Activated naive CD4-positive, alpha-beta T cell treated with Interleukin-2 at 50 U/mL for 16 hours (primary cell): ENCODE measurements at regions not wholly inside any gene's neighbourhood (a gene's known extent, or its start where the extent isn't known, plus 50 kb on each side); places are given as distances from the start of the nearest gene placed in this dataset.

ENCODE experiments used
- DNase-seq: peaks from one replicate; pipeline ENCODE4 v3.0.0-alpha.2; 2020

DNA sequence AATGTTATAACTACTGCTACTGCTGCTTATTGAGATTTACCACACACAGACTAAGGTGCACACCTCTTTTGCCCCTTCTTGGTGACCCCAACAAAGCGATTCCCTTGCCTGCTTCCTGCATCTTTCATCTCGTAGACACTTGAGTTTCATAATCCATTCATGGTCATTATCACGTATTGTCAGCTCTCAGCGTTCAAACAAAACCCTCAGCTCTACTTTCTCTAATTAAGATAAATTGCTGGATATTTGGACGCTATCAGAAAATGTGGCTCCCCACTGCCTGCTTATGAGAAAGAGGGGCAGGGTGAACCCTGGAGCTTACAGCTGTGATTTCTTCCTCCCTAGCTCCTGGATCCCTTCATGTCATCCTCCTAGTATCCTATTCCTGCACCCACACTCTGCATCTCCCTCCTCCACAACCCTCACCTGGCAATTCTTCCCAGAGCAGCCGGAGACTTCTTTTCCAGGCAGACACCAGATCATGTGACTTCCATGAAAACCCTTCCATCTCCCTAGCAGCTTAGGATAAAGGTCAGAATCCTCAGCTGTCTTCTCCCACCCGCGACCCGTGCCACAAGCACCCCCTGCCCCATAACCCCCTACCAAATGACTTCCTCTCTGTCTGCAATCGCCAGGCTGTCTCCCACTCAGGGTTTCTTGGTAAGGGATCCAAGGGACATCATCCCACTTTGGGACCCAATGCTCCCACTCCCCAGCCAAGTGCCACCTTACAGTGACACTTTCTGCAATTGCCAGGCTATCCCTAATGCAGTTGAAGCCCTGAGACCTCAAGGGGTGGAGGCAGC lies 146.5 kb downstream of the NSG2 start:
- no peak for DNase-seq

DNA sequence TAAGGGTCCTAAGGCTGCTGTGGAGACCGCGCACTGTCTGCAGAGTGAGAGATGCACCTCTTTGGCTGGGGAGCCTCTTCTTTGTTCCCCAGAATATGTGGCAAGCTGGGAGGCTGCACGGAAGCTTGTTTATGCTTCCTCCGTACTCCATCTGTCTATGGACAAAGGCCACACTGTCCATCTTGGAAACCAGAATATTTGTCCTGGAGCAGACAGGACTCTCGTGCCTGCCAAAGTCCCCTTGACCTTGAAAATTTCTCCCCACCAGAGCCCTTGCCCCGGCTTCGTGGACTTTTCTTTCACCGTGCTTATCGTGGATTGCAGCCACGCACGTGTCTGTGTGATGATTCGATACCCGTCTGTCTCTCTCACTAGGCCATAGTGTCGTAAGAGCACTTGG lies 147.4 kb downstream of the NSG2 start:
- no peak for DNase-seq

DNA sequence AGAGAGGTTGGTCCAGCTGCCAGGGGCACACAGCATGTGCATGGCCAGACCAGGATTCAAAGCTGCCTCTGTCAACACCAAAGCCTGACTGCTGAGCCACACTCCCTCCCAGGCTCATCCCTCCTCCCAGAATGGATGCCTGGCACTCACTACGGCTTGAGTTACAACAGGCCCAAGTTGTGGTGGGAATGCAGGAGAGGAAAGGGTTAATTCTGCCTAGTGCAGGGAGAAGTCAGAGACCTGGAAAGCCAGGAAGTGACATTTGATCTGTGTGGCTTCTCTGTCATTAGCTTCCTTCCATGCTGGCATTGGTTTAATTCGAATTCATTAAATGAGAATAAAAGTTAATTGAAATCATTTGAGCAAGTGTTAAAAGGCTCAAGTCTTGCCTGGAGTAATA lies 150.0 kb downstream of the NSG2 start:
- DNase-seq: no peak

DNA sequence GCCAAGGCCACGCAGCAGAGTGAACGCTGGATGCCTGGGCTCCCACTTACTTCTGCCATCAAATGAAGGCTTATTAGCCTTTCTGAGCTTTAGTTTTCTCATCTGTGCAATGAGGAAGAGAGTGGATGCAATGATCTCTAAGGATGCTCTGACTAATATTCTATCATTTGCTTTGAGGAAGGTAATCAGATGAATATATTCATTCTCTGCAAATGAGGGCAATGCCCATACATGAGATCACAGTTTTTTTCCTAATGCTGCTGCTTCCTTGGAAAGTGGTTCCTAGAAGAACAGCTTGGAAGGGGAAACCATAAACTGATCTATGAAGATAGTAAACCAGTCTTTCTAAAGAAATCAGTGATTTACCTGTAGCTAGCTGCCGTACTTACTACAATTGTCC lies 152.4 kb downstream of the NSG2 start:
- no peak for DNase-seq

DNA sequence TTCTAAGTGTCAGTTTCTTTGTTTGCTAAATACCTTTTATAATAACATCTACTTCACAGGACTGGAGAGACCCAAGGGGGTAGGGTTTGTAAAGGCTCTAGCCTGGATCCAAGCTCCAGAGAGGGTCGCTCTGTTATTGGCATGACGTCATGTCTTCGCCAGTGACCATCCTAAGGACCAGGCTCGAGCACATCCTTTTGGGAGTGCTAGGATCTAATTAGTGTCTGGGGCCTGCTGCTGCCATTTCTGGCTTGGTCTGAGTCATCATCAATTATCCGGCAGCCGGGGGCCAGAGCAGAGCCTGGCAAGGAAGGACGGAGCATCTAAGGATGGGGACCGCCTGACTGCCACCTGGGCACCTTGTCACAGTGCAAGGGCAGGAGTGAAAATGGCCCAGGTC lies 153.0 kb downstream of the NSG2 start:
- DNase-seq: no peak

DNA sequence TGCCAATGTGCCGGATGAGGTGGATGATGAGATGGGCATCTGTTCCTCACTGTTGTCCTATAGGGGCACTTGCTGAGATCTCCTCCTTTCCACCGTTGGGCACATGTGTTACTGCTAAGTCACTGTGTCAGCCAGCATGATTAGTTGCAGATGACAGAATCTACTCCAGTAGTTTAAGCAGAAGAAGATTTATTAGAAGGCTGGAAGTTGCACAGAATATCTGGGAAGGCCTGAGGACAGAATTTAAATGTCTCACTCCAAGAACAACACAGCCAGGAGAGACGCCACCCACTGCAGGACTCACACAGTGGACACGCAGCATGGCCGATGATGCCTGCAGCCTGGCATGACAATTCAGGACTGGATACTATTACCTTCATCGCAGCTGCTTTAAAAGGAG lies 157.5 kb downstream of the NSG2 start:
- no peak for DNase-seq

DNA sequence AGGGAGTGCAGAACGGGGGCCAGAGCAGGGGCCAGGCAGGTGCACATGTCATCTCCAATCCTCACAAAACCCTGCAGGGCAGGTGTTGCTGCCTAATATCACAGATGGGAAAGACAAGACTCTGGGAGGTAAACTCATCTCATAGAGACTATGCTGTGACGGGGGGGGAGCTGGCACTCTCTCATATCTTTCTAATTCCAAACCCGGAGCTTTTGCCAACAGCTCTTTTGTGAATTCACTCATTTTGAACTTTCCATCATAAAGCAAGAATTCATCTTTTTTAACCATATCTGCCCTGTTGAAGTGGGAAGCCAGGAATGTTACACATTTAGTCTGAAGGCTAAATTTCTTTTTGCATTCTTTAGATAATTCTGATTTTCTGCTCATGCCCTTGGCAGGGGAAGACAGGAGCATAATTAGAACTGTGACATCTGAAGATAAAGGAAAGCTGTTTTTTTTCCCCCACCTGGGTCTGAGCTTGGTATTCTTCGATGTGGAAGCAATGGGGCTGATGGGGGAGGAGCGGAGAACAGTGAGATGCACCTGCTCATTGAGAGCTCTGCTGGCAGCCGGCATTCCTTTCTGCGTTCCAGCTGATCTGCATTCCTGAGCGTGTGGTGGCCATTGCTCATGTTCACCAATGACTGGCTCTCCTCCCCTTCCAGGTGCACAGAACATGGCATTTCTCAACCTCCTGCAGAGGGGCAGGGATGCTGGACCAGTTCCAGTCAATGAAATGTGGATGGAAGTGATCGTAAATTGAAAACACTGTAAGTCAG lies 159.2 kb downstream of the NSG2 start:
- DNase-seq: no peak

DNA sequence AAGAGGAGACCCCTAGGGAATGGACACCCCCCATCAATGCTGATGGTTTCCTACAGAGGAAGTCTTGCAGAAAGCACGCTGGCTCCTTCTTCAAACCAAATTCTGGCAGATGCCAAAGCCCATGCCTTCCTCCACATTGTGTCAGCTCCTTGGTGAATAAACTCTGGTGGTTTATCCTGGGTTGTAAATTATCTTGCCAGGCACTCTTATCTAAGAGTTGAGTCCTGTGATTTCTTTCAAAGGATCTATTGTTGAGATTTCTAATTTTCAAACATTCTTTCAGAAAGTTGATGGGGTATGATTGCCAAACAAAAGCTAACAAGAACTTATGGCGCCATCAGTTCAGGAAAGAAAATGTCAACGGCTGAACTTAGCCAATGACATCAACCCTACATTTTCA lies 160.4 kb downstream of the NSG2 start:
- no peak for DNase-seq

DNA sequence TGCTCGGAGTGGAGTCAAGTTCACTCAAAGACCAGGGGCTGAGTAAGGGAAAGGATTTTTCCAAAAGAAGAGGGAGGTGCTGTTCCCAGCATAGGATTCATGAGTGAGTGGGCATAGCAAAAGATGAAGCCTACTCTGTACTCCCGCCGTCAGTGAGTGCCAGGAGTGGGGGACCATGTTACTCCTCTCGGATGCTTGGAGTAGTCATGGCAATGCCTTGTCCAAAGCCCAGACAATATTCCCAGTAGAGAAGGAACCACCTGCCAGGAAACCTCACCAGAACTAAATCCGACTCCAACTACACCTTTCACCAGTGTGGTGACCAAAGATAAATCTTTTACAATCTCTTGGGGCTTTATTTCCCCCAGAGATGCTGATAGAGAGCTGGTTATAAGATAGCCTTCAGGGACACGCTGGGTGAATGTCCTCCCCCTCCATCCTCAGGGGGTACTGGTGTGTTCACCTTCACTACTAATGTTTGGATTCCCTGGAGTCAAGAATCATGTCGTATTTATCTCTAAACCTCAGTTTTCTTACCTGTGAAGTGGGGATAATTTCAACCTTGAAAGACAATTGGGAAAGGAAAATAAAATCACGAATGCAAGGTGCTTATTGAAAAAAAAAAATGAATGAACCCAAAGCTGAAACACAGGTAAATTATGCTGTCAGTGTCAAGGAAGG lies 165.2 kb downstream of the NSG2 start:
- DNase-seq: no peak

DNA sequence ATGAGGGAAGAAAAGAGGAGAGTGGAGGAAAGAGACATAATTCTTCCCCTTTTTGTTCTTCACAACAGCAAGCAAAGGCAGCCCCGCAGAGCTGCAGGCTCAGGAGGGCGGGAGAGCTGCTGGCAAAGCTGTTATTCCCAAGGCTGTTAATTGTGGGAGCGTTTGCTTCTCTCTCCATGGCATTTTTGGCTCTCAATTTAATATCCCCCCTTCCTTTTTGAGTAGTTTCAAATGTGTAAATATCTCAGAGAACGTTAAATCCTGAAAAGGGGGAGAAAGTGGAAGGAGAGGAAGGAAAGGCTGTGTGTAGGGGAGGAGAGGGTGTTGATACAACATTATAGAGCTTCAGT lies 165.7 kb downstream of the NSG2 start:
- no peak for DNase-seq

DNA sequence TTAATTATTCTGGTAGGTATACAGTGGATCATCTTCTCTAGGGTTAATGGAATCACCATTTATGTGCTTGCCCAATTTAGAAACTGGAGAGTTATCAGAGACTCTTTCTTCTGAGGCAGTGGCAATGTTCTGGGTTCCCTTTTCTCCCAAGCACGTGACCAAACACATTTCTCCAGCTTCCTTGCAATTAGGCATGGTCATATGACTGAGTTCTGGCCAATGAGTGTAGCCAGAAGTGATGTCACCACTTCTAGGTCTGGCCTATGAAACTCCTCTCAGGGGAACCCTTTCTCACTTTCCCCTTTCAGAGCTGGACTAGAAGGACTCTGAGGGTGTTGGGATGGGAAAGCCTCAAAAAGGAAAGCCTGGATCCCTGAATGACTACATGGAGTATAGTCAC lies 172.0 kb downstream of the NSG2 start:
- no peak for DNase-seq

DNA sequence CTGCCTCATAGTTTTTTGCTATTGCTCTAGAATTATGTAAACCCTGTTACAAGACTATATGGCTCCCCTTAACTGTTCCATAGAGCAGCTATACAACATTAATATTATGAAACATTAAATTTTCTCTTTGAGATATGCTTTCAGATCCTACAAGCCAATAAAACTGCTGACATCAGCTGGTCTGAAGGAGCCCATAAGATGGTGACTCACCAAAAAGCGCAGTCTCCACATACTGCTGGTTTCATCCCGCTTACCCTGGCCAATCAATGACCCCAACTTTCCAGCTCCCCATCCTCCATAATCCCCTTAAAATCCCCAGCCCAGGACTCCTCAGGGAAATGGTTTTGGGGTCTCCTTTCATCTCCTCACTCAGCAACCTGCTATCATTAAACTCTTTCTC lies 172.7 kb downstream of the NSG2 start:
- no peak for DNase-seq

DNA sequence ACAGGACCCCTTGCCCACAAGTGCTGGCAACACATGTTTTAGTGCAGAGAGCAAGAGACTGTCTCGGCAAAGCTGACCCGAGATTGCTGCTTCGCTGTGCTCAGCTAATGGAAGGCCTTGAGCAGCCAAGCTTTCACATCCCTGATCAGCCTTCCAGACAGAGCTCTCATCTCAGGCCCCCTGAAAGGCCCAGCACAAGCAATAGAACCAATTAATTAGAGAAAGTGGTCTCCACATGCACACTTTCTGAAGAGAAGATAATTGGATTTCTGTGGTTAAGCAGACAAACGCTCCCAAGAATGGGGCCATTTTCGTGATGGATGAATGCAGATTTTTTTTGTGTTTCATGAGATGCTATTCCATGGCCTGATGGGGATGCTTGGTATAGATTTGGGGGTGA lies 174.9 kb downstream of the NSG2 start:
- DNase-seq: no peak

DNA sequence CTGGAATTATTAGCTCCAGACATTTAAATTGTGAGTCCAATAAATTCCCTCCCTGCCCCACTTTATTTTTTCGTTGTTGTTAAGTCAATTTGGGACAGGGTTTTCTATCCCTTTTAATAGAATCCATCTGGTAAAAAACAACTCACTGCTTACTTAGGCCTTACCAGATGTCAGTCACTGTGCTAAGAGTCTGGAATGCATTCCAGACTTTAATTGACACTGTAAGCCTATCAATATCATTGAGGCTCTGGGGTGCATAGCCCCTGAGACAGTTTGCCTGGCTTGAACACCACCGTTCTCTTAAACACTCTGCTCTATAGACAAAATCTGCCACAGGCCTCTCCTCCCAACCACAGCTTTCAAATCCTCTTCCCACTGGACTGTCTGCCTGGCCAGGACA lies 175.9 kb downstream of the NSG2 start:
- no peak for DNase-seq

DNA sequence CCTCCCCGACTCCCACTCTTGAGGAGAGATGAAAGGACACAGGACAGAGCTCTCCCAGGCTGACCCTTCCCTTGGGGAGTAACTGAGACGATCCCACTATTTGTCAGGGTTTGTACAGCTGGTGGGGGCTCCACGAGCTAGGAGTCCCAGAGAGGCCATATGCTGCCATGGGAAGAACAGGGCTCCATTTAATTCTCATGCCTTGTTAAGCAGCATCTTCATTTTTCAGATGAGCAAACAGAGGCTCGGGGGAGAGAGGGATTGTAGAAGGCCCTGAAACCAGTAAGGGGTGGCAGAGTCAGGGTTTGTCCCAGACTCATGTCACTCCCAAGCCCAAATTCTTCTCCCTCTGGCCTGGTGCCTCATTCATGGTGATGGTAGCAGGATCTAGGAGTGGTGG lies 176.4 kb downstream of the NSG2 start:
- no peak for DNase-seq

DNA sequence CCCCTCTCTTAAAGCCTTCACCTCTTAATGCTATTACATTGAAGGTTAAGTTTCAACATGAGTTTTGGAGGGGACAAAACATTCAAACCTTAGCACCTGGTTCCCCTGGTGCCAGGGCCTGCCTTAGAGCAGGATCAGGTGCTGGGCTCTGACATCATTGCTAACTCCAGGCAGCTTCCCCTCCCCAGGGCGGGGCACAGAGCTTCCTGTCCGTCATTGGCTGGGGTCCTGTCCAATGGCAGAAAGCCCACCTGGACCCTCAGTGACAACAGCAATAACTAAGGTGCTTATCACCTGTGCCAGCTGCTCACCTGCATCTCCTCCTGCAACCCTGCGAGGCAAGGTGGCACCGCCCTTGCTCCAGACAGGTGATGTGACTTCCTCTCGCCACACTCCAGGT lies 177.4 kb downstream of the NSG2 start:
- no peak for DNase-seq

DNA sequence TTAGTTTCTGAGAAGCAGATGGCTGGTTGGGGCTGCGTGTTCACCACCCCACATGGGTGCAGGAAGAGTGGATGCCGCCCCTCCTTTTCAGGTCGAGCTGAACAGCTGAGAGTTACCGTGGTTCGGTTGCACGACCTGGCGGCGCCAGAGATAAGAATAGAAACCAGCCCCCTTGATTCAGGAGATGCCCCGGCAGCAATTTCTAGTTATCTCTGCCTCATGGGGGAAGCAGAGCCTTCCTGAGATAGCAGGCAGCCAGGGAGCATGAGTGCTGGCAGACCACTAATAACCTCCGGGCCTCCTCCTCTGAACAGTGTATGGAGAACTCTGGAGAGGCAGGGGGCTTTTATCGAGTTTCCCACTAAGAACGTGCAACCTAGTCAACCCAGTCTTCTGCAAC lies 177.8 kb downstream of the NSG2 start:
- no peak for DNase-seq

DNA sequence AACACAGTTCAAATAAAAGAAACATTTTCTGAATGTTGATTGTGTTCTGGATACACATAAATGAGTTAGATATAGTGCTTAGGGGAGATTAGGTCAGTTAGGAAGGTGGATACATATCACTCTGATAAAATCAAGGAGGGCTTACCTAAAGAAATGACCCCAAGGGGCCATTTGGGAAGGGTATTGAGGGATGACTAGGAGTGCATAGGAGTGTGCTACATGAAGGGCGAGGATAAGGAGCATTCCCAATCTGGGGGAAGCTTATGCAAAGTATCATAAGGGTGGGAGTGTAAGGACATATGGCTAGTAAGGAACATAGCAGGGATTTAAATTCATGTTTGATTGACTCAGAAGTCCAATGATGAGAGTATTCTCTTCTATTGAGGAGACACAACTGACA lies 183.6 kb downstream of the NSG2 start:
- no peak for DNase-seq

DNA sequence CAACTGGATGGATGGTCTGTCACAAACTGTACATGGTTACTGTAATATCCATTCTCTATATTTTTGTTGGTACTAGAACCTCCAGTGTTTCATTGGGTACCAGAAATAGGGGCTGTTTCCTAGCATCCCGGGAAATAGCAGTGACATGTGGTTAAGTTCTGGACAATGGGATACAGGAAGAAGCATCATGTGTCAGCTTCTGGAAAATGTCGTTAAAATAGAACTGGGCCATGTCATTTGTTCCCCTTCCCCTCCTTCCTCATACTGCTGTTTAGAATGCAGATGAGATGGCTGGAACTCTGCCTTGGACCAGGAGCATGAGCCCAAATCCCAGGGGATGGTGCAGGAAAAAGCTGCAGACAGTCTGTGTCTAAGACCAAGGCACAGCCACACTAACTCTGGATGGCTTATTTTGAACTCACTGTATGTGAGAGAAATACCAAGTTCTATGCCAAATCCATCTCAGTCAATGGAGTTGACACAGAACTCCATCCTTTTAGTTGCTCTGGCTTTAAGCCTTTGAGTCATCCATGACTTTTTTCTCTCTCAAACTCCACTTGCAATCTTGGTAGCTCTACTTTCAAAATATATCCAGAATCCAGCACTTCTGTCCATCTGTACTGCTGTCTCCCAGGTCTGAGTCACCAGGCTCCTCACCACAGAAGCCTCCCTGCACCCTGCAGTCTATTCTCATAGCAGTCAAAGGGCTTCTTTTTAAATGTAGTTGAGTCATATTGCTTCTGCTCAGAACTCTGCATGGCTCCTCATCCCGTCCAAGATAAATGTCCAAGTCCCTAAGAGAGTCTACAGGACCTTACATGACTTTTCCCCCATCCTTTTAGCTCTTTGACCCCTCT lies 184.2 kb downstream of the NSG2 start:
- no peak for DNase-seq

DNA sequence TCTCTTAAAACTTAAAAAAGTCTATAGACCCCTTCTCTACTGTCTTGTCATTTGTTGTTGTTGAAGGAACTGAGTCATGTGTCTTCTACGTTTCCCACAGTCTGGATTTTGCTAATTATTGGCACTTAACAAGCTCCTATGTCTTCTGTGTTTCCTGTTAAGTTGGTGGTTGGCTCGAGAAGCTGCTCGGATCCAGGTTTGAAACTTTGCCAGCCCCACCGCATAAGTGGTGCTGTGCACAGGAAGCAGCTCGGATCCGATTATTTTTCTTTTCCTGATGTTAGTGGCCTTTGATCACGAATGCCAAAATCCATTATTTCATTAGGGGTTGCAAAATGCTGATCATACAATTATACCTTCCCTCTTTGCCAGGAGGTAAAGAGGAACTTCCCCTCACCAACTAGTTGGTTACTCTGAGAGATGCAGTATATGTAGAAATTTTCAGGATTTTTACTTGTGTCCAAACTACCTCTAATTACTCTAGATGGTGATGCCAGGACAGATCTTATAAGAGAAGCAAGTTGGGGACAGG lies 186.5 kb downstream of the NSG2 start:
- no peak for DNase-seq

DNA sequence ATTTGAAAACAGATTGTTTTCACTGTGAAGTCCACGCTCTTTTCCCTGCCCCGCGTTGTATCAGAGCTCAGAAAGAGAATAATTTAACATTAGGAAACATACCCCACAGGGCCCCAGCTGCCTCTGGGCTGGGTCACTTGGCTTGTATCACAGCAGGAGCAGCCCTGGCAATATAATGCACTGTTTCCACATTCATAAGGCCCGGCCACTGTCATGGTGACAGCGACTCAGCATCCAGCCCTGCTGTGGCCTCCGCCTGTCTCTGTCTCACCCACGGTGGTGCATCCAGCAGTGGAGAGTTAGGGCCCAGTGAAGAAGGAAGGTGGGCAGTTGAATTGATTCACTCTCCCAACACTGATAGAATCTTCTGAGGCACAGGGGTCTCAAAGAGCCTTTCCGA lies 188.9 kb downstream of the NSG2 start:
- DNase-seq: no peak

DNA sequence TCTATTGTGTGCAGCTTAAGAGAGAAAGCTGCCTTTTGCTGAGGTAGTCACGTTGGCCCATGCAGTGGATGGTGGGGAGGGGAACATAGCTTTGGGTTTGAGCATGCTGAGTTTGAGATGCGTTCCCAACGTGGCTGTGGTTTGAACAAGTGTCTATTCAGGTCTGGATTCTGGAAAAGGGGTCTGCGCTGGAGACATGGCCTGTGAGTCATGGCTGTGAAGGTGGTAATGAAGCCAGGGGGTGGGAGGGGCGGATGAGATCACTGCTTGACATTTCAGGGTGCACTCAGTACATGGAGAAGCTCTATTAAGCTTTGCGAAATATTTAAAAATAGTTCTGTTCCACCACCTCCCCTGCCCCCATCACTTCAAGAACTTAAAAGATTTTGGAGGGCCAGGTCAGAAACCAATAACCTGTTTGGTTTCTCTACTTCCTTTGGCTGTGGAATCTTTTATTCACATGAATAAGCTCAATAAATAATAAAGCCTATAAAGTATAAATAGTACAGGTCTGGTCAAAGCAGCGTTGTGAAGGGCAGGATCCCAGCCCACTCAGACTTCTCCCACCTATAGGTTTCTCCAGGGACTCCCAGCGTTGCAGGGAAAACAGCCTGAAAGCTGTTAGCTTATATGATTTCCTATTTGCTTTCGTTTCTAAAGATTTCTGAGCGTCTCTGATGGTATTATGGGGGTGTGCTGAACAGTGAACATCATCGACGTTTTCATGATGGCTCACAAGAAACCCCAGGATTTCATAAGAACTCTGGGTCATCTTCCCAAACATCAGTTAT lies 189.9 kb downstream of the NSG2 start:
- no peak for DNase-seq
